Cerebellar cortex (tissue), 1 donor: ENCODE measurements at regions not wholly inside any gene's neighbourhood (a gene's known extent, or its start where the extent isn't known, plus 50 kb on each side); places are given as distances from the start of the nearest gene placed in this dataset.
"Not testable (repeated sequence)": the region's sequence is repeated elsewhere in the genome, so short reads cannot be mapped to it uniquely, and the experiment has no call there.

ENCODE experiments used
- DNase-seq: peaks from one replicate; pipeline ENCODE4 v3.0.0-alpha.2; 2015; ENCODE audit warnings: low spot score

GRCh38 chr3:176870451-176870850, 326.8 kb downstream of the TBL1XR1 start:
- no peak for DNase-seq

GRCh38 chr3:176867681-176868663, 329.3 kb downstream of the TBL1XR1 start:
- no peak for DNase-seq

DNA sequence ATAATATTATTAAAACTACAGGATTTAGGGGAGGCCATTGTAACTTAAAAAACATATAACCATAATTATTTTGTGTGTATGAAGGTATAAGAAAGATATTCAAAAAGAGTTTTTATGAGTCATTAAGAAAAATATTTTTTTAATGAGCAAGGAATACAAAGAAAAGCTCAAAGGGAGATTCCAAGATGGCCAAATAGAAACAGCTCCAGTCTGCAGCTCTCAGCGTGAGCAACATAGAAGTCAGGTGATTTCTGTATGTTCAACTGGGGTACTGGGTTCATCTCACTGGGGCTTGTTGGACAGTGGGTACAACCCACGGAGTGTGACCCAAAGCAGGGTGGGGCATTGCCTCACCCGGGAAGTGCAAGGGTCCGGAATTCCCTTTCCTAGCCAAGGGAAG, 336.1 kb downstream of the TBL1XR1 start:
- DNase-seq, result no peak

- no peak for DNase-seq
These were observed 340.6 kb downstream of the TBL1XR1 start for GRCh38 chr3:176856721-176857120.

DNA sequence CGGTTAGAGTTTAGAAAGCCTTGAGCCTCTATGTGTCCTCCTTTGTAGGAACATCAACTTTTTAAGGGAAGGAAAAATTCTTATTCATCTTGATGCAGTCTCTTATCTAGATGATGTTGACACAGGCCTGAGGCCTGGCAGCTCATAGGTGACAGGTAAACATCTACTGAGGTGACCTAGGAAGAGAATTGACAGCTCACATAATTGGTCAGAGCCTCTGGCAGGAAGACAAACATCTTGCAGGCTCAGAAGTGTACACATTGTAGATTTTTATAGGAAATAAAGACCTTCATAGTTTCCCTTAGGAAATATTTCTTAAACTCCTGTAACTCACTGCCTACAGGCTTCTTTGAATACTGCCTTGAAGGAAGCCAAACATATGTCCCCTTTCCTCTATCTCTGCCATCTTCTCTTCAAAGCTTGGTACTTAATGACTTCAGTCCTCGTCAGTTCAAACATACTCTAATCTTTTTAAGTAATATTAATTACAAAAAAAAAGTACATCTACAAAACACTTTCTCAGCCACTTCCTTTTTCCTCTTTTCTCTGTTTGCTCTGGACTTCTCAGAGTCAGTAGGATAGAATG, 341.3 kb downstream of the TBL1XR1 start:
- DNase-seq, result no peak

GRCh38 chr3:176855213-176855612, 342.1 kb downstream of the TBL1XR1 start:
- no peak for DNase-seq

- DNase-seq, result no peak
These were observed 346.8 kb downstream of the TBL1XR1 start for GRCh38 chr3:176850498-176850897.

- no peak for DNase-seq
These were observed 348.7 kb downstream of the TBL1XR1 start for GRCh38 chr3:176848431-176849214.

GRCh38 chr3:176842914-176843313, 354.4 kb downstream of the TBL1XR1 start:
- no peak for DNase-seq

DNA sequence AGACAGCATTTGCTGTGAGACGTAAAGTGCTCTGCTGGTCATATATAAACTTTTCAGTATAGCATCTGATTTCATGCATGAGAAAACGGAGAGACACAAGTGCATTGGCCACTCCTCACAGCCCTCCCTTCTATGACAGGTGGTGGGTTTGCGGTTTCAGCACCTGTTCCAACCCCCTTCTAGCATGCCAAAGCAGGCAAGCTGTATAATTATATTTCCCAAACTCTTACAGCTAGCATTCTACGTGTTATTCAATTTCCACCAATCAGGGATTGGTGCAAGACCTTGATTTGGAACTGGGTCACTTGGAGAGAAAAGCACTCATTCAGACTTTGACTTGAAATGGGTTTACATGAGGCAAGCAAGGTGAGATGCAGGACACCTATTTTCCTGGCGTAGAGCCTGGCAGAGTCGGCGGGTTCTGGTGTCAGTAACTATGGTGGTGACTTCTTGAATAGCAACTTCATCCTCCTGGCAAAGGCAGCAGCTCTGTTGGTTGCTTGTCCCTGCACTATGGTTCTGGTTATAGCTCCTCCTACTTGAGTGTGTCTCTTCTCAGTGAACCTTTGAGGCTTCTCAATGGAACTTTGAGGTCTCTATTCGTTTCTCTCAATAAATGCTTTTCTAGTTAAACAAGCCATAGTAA, 356.5 kb downstream of the TBL1XR1 start:
- no peak for DNase-seq

- DNase-seq, result no peak
These were observed 357.4 kb downstream of the TBL1XR1 start for GRCh38 chr3:176839901-176840300.

DNA sequence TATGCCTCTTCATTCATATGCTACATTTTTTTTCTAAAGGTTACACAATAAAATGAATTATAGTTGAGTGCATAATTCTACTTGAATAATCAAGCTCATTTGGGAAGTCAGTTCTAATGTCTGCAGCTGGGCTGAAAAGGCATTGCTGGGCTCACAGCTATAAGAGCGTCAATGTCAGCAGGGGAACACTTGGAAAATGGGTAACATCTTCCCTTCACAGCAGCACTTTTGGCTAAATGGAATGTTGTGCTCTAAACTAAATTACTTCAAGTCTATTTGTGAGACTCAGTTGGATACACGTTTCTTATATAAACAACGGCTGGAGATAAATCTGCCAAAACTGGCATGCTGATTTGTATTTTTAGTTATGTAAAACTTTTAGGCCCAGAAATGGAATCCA, 357.8 kb downstream of the TBL1XR1 start:
- no peak for DNase-seq

GRCh38 chr3:176827244-176827643, 370.0 kb downstream of the TBL1XR1 start:
- not testable (repeated sequence) for DNase-seq

DNA sequence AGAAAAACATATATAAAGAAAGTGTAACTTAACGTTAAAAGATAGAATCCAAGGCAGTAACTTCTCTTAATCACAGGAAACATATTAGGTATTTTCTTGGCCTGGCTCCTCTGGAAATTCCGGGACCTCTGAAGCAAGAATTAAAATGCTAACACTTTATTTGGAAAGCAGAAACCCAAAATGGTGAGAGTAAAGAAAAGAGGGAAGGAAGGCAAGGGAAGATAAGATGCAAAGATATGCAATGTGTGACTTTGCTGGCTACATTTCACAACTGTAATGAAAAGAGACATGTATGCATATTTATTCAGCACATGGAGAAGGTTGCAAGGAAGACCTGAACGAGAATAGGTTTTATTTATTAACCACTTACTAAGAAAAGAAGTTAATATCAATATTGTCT, 372.5 kb downstream of the TBL1XR1 start:
- DNase-seq, result no peak

- no peak for DNase-seq
These were observed 376.5 kb downstream of the TBL1XR1 start for GRCh38 chr3:176820764-176821163.

- DNase-seq, result no peak
These were observed 380.3 kb downstream of the TBL1XR1 start for GRCh38 chr3:176816937-176817336.

DNA sequence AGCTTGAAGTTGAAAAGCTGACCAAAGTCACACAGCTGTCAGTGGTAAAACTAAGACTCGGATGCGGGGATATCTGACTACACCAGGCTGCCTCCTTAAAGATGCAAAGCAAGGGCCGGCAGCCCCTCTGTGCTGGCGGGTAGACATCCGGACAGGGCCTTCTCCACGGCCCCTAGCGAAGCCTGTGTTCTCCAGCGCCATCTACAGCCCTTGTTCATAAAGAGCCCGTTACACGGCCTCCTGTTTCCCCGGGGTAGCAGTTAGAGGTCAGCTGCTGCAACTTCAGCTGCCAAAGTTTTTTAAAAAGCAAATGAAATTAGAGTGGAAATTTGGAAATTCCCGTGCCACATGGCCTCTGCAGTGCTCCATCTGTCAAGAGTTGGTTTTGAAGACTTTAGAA, 383.0 kb downstream of the TBL1XR1 start:
- DNase-seq, result peak; percentile 54

GRCh38 chr3:176807938-176808337, 389.3 kb downstream of the TBL1XR1 start:
- no peak for DNase-seq

GRCh38 chr3:176799675-176800074, 397.6 kb downstream of the TBL1XR1 start:
- DNase-seq, result no peak

DNA sequence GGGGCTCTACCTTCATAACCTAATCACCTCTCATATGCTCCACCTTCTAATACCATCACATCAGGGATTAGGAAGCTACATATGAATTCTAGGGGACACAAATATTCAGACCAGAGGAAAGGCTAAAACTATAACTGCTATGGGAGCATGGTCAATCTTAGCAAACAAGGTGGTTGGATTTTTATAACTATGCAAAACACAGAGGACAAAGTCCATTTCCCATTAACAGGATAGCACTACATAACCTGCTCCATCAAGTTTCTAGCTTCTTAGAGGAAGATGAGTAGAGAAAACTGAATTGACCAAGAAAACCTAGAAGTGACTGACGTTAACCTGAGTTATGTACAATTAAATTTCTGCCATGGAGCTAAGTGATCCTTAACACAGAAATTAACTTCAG, 398.6 kb downstream of the TBL1XR1 start:
- DNase-seq, result no peak

GRCh38 chr3:176796371-176796770, 400.9 kb downstream of the TBL1XR1 start:
- DNase-seq, result no peak

DNA sequence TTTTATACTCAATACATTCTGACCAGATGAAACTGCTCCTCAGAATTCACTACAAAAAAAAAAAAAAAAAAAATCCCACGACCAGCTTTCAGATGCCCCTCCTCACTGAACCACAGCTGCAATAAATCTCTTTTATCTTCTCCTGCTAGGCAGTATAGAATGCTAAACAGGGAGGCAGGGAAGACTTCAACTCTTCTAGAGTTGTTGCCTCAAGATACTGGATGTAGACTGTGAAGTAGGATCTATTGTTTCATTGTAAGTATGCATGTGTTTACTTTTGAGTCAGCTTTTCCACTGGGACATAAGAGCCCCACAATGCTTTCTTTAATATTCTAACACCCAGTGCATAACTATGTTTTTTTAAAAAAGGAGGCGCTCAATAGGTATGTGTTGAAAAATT, 401.4 kb downstream of the TBL1XR1 start:
- DNase-seq, result no peak
